Kidney capillary endothelial cell (primary cell): ENCODE measurements at regions not wholly inside any gene's neighbourhood (a gene's known extent, or its start where the extent isn't known, plus 50 kb on each side); places are given as distances from the start of the nearest gene placed in this dataset.
"Not testable (repeated sequence)": the region's sequence is repeated elsewhere in the genome, so short reads cannot be mapped to it uniquely, and the experiment has no call there.

Experiments
- DNase-seq: peaks from one replicate; pipeline ENCODE4 v3.0.0-alpha.2; 2018; ENCODE audit warnings: low spot score

- no peak for DNase-seq
These were observed 777.2 kb upstream of the TMEFF2 start for GRCh38 chr2:192971981-192972380.

- no peak for DNase-seq
These were observed 774.3 kb upstream of the TMEFF2 start for GRCh38 chr2:192969055-192969454.

GRCh38 chr2:192960945-192961344 lies 766.2 kb upstream of the TMEFF2 start:
- no peak for DNase-seq

GRCh38 chr2:192958615-192959014 lies 763.9 kb upstream of the TMEFF2 start:
- not testable (repeated sequence) for DNase-seq

GRCh38 chr2:192957425-192957824 lies 762.7 kb upstream of the TMEFF2 start:
- no peak for DNase-seq

GRCh38 chr2:192953116-192953515 lies 758.4 kb upstream of the TMEFF2 start:
- DNase-seq, result no peak

GRCh38 chr2:192952245-192952644 lies 757.5 kb upstream of the TMEFF2 start:
- no peak for DNase-seq

GRCh38 chr2:192948316-192948715 lies 753.6 kb upstream of the TMEFF2 start:
- no peak for DNase-seq

GRCh38 chr2:192947352-192947751 lies 752.6 kb upstream of the TMEFF2 start:
- no peak for DNase-seq

GRCh38 chr2:192940767-192941166 lies 746.0 kb upstream of the TMEFF2 start:
- DNase-seq, result no peak

GRCh38 chr2:192932376-192932775 lies 737.6 kb upstream of the TMEFF2 start:
- DNase-seq, result no peak

- not testable (repeated sequence) for DNase-seq
These were observed 726.9 kb upstream of the TMEFF2 start for GRCh38 chr2:192921631-192922030.

GRCh38 chr2:192901446-192901845 lies 706.7 kb upstream of the TMEFF2 start:
- no peak for DNase-seq

GRCh38 chr2:192899466-192899865 lies 704.7 kb upstream of the TMEFF2 start:
- DNase-seq, result no peak

- not testable (repeated sequence) for DNase-seq
These were observed 699.2 kb upstream of the TMEFF2 start for GRCh38 chr2:192893976-192894375.

GRCh38 chr2:192888109-192888508 lies 693.4 kb upstream of the TMEFF2 start:
- no peak for DNase-seq

- DNase-seq, result no peak
These were observed 692.6 kb upstream of the TMEFF2 start for GRCh38 chr2:192887337-192887736.

GRCh38 chr2:192886636-192887035 lies 691.9 kb upstream of the TMEFF2 start:
- no peak for DNase-seq

- no peak for DNase-seq
These were observed 690.9 kb upstream of the TMEFF2 start for GRCh38 chr2:192885569-192886160.

GRCh38 chr2:192877159-192877558 lies 682.4 kb upstream of the TMEFF2 start:
- no peak for DNase-seq

- no peak for DNase-seq
These were observed 682.0 kb upstream of the TMEFF2 start for GRCh38 chr2:192876698-192877097.

GRCh38 chr2:192854706-192855105 lies 660.0 kb upstream of the TMEFF2 start:
- no peak for DNase-seq

GRCh38 chr2:192854031-192854430 lies 659.3 kb upstream of the TMEFF2 start:
- DNase-seq, result no peak

GRCh38 chr2:192828947-192829346 lies 634.2 kb upstream of the TMEFF2 start:
- DNase-seq, result no peak

- no peak for DNase-seq
These were observed 633.4 kb upstream of the TMEFF2 start for GRCh38 chr2:192828175-192828574.
